Peyer's patch (tissue), 4 donors: ENCODE measurements at regions not wholly inside any gene's neighbourhood (a gene's known extent, or its start where the extent isn't known, plus 50 kb on each side); places are given as distances from the start of the nearest gene placed in this dataset.

Source experiments
- CTCF ChIP-seq, 6 experiments: fragments of 450-650 bp in 4 of 6; fragments of 200-600 bp in 2 of 6; sonication (generic) in 1 of 6; IDR thresholded peaks; one replicate each; pipeline ENCODE4 v1.5.1; 2017 to 2019; ENCODE audit warnings: antibody characterized with exemption in 6 of 6, mild to moderate bottlenecking in 3 of 6, moderate library complexity in 1 of 6
- POLR2A ChIP-seq, 2 donors: fragments of 450-650 bp; IDR thresholded peaks; one replicate each; pipeline ENCODE4 v1.5.1; 2017; ENCODE audit warnings: antibody characterized with exemption in 2 of 2, mild to moderate bottlenecking in 2 of 2, moderate library complexity in 2 of 2

GRCh38 chr22:47564158-47564450 lies 801.7 kb downstream of the TBC1D22A start:
- no peak for TF ChIP-seq CTCF (IDR thresholded peaks at IDR 0.05)
- no peak for TF ChIP-seq POLR2A (IDR thresholded peaks at IDR 0.05)
